H9 (cell line): ENCODE measurements at regions not wholly inside any gene's neighbourhood (a gene's known extent, or its start where the extent isn't known, plus 50 kb on each side); places are given as distances from the start of the nearest gene placed in this dataset.

Experiments used
- DNase-seq: peaks from one replicate; pipeline ENCODE4 v3.0.0-alpha.2; 2017
- H2AFZ ChIP-seq: one replicate; pipeline ENCODE4 v1.6.1; 2013; ENCODE audit warnings: mild to moderate bottlenecking, low read length, control low read depth, moderate library complexity
- H2AK5ac ChIP-seq: 2 replicates; pipeline ENCODE4 v1.6.1; 2013; ENCODE audit warnings: low read length, control low read depth, mixed read lengths; ENCODE audit not compliant: insufficient read length
- H2BK120ac ChIP-seq: one replicate; pipeline ENCODE4 v1.6.1; 2013; ENCODE audit warnings: low read depth, mild to moderate bottlenecking, low read length, control low read depth, inconsistent platforms; ENCODE audit not compliant: poor library complexity, severe bottlenecking
- H2BK12ac ChIP-seq: 2 replicates; pipeline ENCODE4 v1.6.1; 2013; ENCODE audit warnings: low read length, control low read depth, mixed read lengths, low read depth; ENCODE audit not compliant: insufficient read length
- H2BK15ac ChIP-seq: 2 replicates; pipeline ENCODE4 v1.6.1; 2013; ENCODE audit warnings: low read depth, low read length, control low read depth
- H2BK20ac ChIP-seq: one replicate; pipeline ENCODE4 v1.6.1; 2013; ENCODE audit warnings: low read depth, mild to moderate bottlenecking, low read length, control low read depth, inconsistent platforms; ENCODE audit not compliant: poor library complexity, severe bottlenecking
- H2BK5ac ChIP-seq: 2 replicates; pipeline ENCODE4 v1.6.1; 2013; ENCODE audit warnings: low read length, control low read depth, mixed read lengths; ENCODE audit not compliant: insufficient read length
- H3K14ac ChIP-seq: 2 replicates; pipeline ENCODE4 v1.6.1; 2013; ENCODE audit warnings: low read length, control low read depth; ENCODE audit not compliant: insufficient read depth
- H3K18ac ChIP-seq: 2 replicates; pipeline ENCODE4 v1.6.1; 2013; ENCODE audit warnings: low read depth, mild to moderate bottlenecking, mixed read lengths, low read length, control low read depth; ENCODE audit not compliant: insufficient read length
- H3K23ac ChIP-seq: 2 replicates; pipeline ENCODE4 v1.6.1; 2013; ENCODE audit warnings: low read length, control low read depth, mixed read lengths, low read depth; ENCODE audit not compliant: insufficient read length
- H3K23me2 ChIP-seq: 2 replicates; pipeline ENCODE4 v1.6.1; 2013; ENCODE audit warnings: low read depth, mild to moderate bottlenecking, mixed read lengths, low read length, control low read depth; ENCODE audit not compliant: insufficient read length, poor library complexity, severe bottlenecking
- H3K27ac ChIP-seq: 2 replicates; pipeline ENCODE4 v1.5.1; 2013; ENCODE audit warnings: low read length, control low read depth, mixed read lengths, low read depth; ENCODE audit not compliant: insufficient read length
- H3K27me3 ChIP-seq: 2 replicates; pipeline ENCODE4 v1.6.1; 2013; ENCODE audit warnings: low read length, control low read depth, inconsistent platforms; ENCODE audit not compliant: insufficient read depth
- H3K4ac ChIP-seq: 2 replicates; pipeline ENCODE4 v1.6.1; 2013; ENCODE audit warnings: low read depth, mild to moderate bottlenecking, control low read depth, inconsistent platforms, low read length, moderate library complexity
- H3K4me1 ChIP-seq: 2 replicates; pipeline ENCODE4 v1.6.1; 2013; ENCODE audit warnings: low read length, control low read depth, inconsistent platforms; ENCODE audit not compliant: insufficient read depth
- H3K4me2 ChIP-seq: 2 replicates; pipeline ENCODE4 v1.6.1; 2013; ENCODE audit warnings: low read length, control low read depth, mixed read lengths; ENCODE audit not compliant: insufficient read length, insufficient read depth
- H3K56ac ChIP-seq: 2 replicates; pipeline ENCODE4 v1.6.1; 2013; ENCODE audit warnings: low read depth, mild to moderate bottlenecking, mixed read lengths, low read length, control low read depth; ENCODE audit not compliant: insufficient read length
- H3K79me1 ChIP-seq: 2 replicates; pipeline ENCODE4 v1.6.1; 2013; ENCODE audit warnings: low read depth, mild to moderate bottlenecking, moderate library complexity, low read length, control low read depth, inconsistent platforms; ENCODE audit not compliant: insufficient read depth, poor library complexity, severe bottlenecking
- H3K79me2 ChIP-seq: 2 replicates; pipeline ENCODE4 v1.6.1; 2013; ENCODE audit warnings: low read length, control low read depth, inconsistent platforms; ENCODE audit not compliant: insufficient read depth
- H3K9ac ChIP-seq: 2 replicates; pipeline ENCODE4 v1.6.1; 2013; ENCODE audit warnings: low read length, control low read depth, mixed read lengths; ENCODE audit not compliant: insufficient read length; ENCODE audit errors: extremely low read depth
- H3K9me3 ChIP-seq: one replicate; pipeline ENCODE4 v1.6.1; 2013; ENCODE audit warnings: low read depth, low read length, inconsistent platforms; ENCODE audit not compliant: control insufficient read depth
- H3T11ph ChIP-seq: one replicate; pipeline ENCODE4 v1.6.1; 2013; ENCODE audit warnings: mild to moderate bottlenecking, low read length, control low read depth, inconsistent platforms
- H4K20me1 ChIP-seq: one replicate; pipeline ENCODE4 v1.6.1; 2013; ENCODE audit not compliant: control insufficient read depth, insufficient read length, insufficient read depth
- H4K5ac ChIP-seq: 2 replicates; pipeline ENCODE4 v1.6.1; 2013; ENCODE audit warnings: low read depth, mild to moderate bottlenecking, mixed read lengths, low read length, control low read depth; ENCODE audit not compliant: insufficient read length
- H4K8ac ChIP-seq: replicated peaks from 2 replicates; pipeline ENCODE4 v1.6.1; 2013; ENCODE audit warnings: low read length, control low read depth, mixed read lengths, low read depth; ENCODE audit not compliant: insufficient read length
- H4K91ac ChIP-seq: 2 replicates; pipeline ENCODE4 v1.6.1; 2013; ENCODE audit warnings: low read depth, mild to moderate bottlenecking, moderate library complexity, mixed read lengths, low read length, control low read depth; ENCODE audit not compliant: insufficient read length
- H3K27ac Mint-ChIP-seq, 3 experiments: 2 replicates in 2 of 3; 3 replicates in 1 of 3; pipeline ENCODE4 v1.8.0; 2020 to 2021; ENCODE audit warnings: mixed read lengths in 3 of 3, mild to moderate bottlenecking in 1 of 3, moderate library complexity in 1 of 3
- H3K27me3 Mint-ChIP-seq: 2 replicates; pipeline ENCODE4 v1.8.0; 2021; ENCODE audit warnings: low read depth, mild to moderate bottlenecking, moderate library complexity, mixed read lengths
- H3K36me3 Mint-ChIP-seq, 3 experiments: 2 replicates in 2 of 3; 3 replicates in 1 of 3; pipeline ENCODE4 v1.8.0; 2020 to 2021; ENCODE audit warnings: low read depth in 3 of 3, mixed read lengths in 3 of 3; ENCODE audit not compliant: insufficient read depth in 1 of 3
- H3K4me1 Mint-ChIP-seq, 2 experiments: 2 replicates each; pipeline ENCODE4 v1.8.0; 2020; ENCODE audit warnings: mixed read lengths in 2 of 2
- H3K4me3 Mint-ChIP-seq, 2 experiments: 2 replicates in 1 of 2; 3 replicates in 1 of 2; pipeline ENCODE4 v1.8.0; 2020 to 2021; ENCODE audit warnings: mild to moderate bottlenecking in 2 of 2, mixed read lengths in 2 of 2, moderate library complexity in 1 of 2
- H3K9me3 Mint-ChIP-seq, 2 experiments: 2 replicates in 1 of 2; 3 replicates in 1 of 2; pipeline ENCODE4 v1.8.0; 2020; ENCODE audit warnings: mild to moderate bottlenecking in 2 of 2, mixed read lengths in 2 of 2, moderate library complexity in 1 of 2
- CTCF ChIP-seq: fragments of 200-600 bp; sonication (generic); conservative IDR thresholded peaks from 3 replicates; pipeline ENCODE4 v1.8.0; 2021; ENCODE audit warnings: antibody characterized with exemption, mild to moderate bottlenecking
- WGBS: extraction: QIAGEN DNeasy Blood & Tissue Kit; methylation state at CpG from one replicate; pipeline ENCODE4 v1.1.7; 2013; ENCODE audit warnings: missing lambda C conversion rate, low lambda C conversion rate, mixed read lengths; ENCODE audit not compliant: insufficient read length; ENCODE audit errors: extremely low coverage; 5-methylcytosine and 5-hydroxymethylcytosine counted together

GRCh38 chr13:48801255-48801654 lies 147.5 kb downstream of the CYSLTR2 start:
- Histone ChIP-seq H3K23me2 (no peaks in the 10 kb centered on the region), H3K4ac (no peak overlapping the region), H3K4me1 (no peaks in the 10 kb centered on the region), H3K18ac (no peak overlapping the region), H4K20me1 (no peaks in the 10 kb centered on the region), H3K27ac (no peak overlapping the region), H2AFZ (no peak overlapping the region), H2BK20ac (no peak overlapping the region), H2BK15ac (no peak overlapping the region), H3K9me3 (no peaks in the 10 kb centered on the region), H3K79me2 (no peaks in the 10 kb centered on the region), H4K91ac (no peak overlapping the region), H3T11ph (no peak overlapping the region), H3K27me3 (no peaks in the 10 kb centered on the region), H3K23ac (no peak overlapping the region), H2BK5ac (no peak overlapping the region), H3K14ac (no peak overlapping the region), H2AK5ac (no peak overlapping the region), H3K79me1 (no peaks in the 10 kb centered on the region), H4K8ac (no peak overlapping the region), H3K9ac (no peak overlapping the region), H3K56ac (no peak overlapping the region), H4K5ac (no peak overlapping the region), H3K4me2 (no peak overlapping the region), H2BK12ac (no peak overlapping the region), H2BK120ac (no peak overlapping the region)
- no peaks in the 10 kb centered on the region; the same call in 1 of the 2 replicates for H3K27me3 Mint-ChIP-seq
- WGBS: no CpG with 5 or more reads among the region's 3 CpGs
- no peak for TF ChIP-seq CTCF
- no peak for DNase-seq
- peaks cover 2 to 5% of the 10 kb centered on the region in 2 experiments; a peak in 1 of 5 replicates for H3K9me3 Mint-ChIP-seq
- H3K4me3 Mint-ChIP-seq: no peak overlapping the region
- H3K27ac Mint-ChIP-seq: no peak overlapping the region
- peaks cover 0 to 3% of the 10 kb centered on the region in 2 experiments; a peak in 2 of 4 replicates for H3K4me1 Mint-ChIP-seq
- H3K36me3 Mint-ChIP-seq: no peaks in the 10 kb centered on the region; a peak in 3 of 7 replicates
